ENCODE measurements at regions not wholly inside any gene's neighbourhood (a gene's known extent, or its start where the extent isn't known, plus 50 kb on each side); places are given as distances from the start of the nearest gene placed in this dataset.
A peak's percentile ranks its signal among the peaks of the same experiment; 100 is the strongest.
"Not testable (repeated sequence)": the region's sequence is repeated elsewhere in the genome, so short reads cannot be mapped to it uniquely, and the experiment has no call there.

DNA sequence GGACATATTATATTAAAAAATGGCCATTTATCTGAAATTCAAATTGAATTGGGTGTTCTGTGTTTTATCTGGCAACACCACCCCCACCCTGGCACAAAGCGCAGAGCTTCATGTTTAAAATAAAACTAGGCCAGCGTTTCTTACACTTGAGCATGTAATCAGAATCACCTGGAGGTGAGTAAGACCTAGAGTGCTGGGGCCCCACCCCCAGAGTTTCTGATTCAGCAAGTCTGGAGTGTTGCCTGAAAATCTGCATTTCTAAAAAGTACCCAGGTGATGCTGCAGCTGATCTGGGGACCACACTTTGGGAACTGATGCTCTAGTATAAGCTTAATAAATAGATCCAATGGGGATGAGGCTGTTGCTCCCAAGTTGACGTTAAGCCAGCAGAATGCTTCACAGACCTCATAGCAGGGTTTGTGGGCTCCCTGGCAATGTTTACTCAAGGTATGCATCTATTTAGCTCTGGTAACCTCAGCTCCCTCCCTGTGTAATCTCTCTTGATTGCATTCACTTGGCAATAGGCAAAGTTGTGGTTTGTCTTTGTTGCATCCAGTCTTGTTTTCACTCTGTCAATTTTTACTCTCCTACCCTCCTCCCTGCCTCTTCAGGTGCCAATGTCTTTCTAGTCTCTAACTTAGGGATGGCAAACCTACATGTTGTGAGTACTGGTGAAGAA, 99.8 kb upstream of the TEX13D start:
- no peak for DNase-seq
- in situ Hi-C loops (cut with MboI; ENCODE audit: low pct_unique_long_range_greater_than_20kb, low sequenced_read_pairs) = no loop called here

DNA sequence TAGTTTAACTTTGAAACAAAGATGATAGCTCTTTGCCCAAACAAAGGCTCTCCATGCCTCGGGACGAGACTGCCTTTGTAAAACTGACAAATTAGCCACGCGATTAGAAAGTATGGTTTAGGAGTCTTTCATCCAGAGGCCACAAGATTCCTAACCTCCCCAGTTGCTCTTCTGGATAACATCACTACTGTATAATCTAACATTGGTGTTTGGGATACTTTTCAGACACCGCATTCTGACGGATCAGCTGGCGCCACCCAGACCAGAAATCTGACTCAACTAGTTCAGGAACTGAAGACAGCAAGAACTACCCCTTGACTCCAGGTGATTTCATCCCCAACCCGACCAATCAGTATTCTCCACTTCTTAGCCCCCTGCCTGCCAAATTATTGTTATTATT, 98.1 kb upstream of the TEX13D start:
- in situ Hi-C loops (cut with MboI; ENCODE audit: low pct_unique_long_range_greater_than_20kb, low sequenced_read_pairs) = no loop called here

DNA sequence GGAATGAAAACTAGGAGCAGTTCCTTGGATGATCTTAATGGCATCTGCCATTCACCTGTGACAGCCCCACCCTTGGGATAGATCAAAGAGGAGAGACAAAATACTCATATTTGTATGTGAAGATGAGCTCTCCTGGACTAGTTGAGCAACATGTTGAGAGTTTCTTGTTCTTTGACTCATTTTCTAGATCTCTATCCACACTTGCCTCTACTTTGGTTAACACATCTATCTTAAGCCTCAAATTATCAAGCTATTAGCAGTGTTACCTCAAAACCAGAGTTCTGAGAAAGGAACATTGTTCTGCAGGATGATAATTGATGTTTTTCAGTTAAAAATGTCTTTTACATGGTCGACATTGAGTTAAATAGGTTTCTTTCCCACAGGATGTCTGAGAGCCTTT, 94.2 kb upstream of the TEX13D start:
- DNase-seq = no peak
- in situ Hi-C loops (cut with MboI; ENCODE audit: low pct_unique_long_range_greater_than_20kb, low sequenced_read_pairs) = no loop called here

More for the DNA sequence above, 98.1 kb upstream of the TEX13D start:
- no peak for DNase-seq

- in situ Hi-C loops (cut with MboI; ENCODE audit: low pct_unique_long_range_greater_than_20kb, low sequenced_read_pairs) = no loop called here
- no peak for DNase-seq
These were observed 93.1 kb upstream of the TEX13D start for GRCh38 chrX:124239324-124239723.

GRCh38 chrX:124239911-124240310, 92.5 kb upstream of the TEX13D start:
- in situ Hi-C loops (cut with MboI; ENCODE audit: low pct_unique_long_range_greater_than_20kb, low sequenced_read_pairs) = no loop called here
- no peak for DNase-seq

DNA sequence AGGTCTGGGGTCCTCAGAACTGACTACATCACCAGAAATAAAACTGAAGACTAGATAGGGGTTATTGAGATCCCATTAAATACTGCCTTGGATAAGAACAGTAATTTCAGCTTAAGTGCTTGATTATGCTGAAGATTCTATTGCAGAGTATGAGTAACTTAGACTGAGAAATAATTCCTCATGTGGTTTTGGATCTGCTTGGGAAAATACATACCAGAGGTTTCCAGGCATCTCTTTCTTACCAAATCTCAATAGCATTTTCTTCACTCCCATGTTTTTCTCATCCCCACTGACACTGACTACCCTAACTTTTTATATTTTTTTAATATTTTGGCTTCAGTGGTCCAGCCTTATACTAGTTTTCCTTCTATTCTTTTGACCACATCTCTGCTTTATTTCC, 92.0 kb upstream of the TEX13D start:
- in situ Hi-C loops (cut with MboI; ENCODE audit: low pct_unique_long_range_greater_than_20kb, low sequenced_read_pairs) = no loop called here
- no peak for DNase-seq

DNA sequence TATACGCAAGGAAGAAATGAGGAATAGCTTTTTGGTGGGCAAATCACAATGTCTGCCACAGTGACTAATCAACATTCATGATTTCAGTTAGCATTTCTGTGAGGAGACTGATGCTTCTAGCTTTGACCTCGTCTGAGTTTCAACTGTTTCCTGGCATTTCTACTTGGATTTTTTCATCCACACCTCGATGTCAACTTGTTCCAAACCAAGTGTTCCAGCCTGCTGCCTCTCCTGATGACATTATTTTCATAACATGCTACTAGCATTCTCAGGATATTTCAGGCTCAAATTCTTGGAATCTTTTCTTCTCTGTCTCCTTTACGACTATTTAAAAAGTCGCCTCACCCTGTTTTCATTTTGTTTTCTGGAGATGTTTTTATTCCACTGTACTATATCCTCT, 90.3 kb upstream of the TEX13D start:
- DNase-seq = no peak
- in situ Hi-C loops (cut with MboI; ENCODE audit: low pct_unique_long_range_greater_than_20kb, low sequenced_read_pairs) = no loop called here

DNA sequence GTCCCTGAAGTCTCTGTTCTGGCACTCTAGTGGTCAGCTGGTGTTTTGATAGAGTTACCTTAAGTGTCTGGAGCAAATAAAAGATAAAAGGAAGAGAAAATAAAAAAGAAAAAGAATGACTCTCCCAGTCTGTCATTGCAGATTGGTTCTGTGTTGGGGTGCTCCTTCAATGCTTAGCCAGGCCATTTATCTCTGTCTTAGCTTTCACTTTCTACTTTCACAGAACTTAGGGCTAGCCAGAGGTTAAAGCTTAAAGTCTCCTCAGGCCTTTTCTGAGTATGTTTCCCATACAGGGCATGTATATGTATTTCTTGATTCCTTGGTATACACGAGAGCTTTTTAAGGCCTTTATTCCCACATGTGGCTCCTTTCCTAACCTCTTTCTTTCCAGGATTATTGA, 83.1 kb upstream of the TEX13D start:
- DNase-seq = no peak
- in situ Hi-C loops (cut with MboI; ENCODE audit: low pct_unique_long_range_greater_than_20kb, low sequenced_read_pairs) = no loop called here

DNA sequence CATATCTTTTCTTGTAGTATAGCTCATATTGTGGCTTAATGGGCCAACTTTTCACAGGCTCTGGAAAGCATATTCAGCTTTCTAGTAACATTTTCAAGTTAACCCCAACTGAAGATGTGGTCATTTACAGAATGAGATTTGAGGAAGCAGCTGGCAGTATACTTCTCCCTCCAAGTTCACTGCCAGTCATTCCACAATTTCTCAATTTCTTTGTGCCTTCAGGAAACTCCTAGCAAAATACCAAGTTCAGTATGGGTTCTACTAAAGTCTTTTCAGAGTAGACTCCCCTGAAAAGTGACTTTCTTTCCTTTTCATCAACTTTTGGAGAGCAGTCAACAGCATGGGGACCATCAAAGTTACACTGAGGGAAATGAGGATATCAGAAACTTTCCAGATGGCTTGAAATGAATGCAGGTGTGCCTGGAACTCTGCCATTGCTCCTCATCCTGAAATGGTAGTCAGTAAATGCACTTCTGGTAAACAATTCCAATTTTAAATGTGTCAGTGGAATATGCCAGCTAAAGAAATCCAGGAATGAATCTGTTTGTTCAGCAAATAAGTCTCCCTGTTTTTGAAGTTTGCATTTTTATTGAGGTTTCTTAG, 81.5 kb upstream of the TEX13D start:
- peak; percentile 29 for DNase-seq
- in situ Hi-C loops (cut with MboI; ENCODE audit: low pct_unique_long_range_greater_than_20kb, low sequenced_read_pairs) = no loop called here

- in situ Hi-C loops (cut with MboI; ENCODE audit: low pct_unique_long_range_greater_than_20kb, low sequenced_read_pairs) = no loop called here
- no peak for DNase-seq
These were observed 77.8 kb upstream of the TEX13D start for GRCh38 chrX:124254611-124255010.

- in situ Hi-C loops (cut with MboI; ENCODE audit: low pct_unique_long_range_greater_than_20kb, low sequenced_read_pairs) = no loop called here
- no peak for DNase-seq
These were observed 76.2 kb upstream of the TEX13D start for GRCh38 chrX:124256216-124256615.

- in situ Hi-C loops (cut with MboI; ENCODE audit: low pct_unique_long_range_greater_than_20kb, low sequenced_read_pairs) = no loop called here
- DNase-seq = no peak
These were observed 75.7 kb upstream of the TEX13D start for GRCh38 chrX:124256629-124257380.

DNA sequence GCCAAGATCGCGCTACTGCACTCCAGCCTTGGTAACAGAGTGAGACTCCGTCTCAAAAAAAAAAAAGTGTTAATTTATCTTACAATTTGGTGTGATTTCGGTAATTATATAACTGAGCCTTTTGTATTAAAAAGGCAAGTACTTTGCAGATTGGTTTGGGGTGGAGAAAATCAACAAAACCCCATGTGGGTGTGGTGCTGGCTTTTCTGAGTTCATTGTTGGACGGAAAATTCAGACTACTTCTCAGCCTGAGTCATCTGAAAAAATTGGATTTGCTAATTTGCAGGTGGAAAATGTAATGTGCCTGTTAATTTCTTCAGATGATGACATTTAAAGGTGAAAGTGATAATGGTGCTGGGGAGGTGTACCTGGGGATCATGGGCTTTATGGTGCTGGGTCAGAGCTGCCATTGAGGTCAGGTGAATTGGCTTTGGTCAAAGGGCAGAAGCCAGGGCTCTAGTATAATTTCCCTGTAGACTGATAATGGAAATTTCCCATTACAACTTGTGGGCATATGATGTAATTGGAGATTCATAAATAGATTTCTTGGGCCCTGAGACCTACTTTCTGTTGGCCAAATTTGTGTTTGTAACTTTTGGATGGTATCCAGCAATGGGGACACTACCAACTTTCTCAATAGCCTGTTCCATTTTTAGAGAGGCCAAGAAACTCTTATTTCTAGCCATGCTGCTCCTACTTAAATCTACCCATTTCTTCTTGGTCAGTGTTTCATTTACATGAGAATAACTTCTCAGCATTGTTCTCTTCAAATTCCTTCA, 74.3 kb upstream of the TEX13D start:
- DNase-seq = no peak
- in situ Hi-C loops (cut with MboI; ENCODE audit: low pct_unique_long_range_greater_than_20kb, low sequenced_read_pairs) = no loop called here

- no peak for DNase-seq
- in situ Hi-C loops (cut with MboI; ENCODE audit: low pct_unique_long_range_greater_than_20kb, low sequenced_read_pairs) = no loop called here
These were observed 71.6 kb upstream of the TEX13D start for GRCh38 chrX:124260845-124261244.

GRCh38 chrX:124263743-124264142, 68.7 kb upstream of the TEX13D start:
- DNase-seq = peak; percentile 58
- in situ Hi-C loops (cut with MboI; ENCODE audit: low pct_unique_long_range_greater_than_20kb, low sequenced_read_pairs) = no loop called here

DNA sequence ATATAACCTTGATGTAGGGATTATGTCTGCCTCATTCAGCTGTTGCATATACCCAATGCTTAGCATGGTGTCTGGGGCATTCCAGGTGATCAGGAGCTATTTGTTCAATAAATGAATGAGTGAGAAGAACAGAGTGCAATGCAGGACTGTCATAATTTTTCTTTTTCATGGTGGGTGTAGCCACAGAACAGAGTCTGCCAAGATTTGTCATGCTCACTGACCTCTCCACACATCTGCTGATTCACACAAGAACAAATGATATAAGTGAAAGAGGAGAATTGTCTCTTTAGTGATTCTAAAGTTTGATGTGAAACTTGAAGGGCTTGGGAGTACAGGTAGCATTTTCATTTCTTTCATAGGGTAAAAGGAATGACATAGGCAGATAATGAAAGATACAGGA, 64.4 kb upstream of the TEX13D start:
- DNase-seq = no peak
- in situ Hi-C loops (cut with MboI; ENCODE audit: low pct_unique_long_range_greater_than_20kb, low sequenced_read_pairs) = no loop called here

GRCh38 chrX:124269881-124270280, 62.6 kb upstream of the TEX13D start:
- no peak for DNase-seq
- in situ Hi-C loops (cut with MboI; ENCODE audit: low pct_unique_long_range_greater_than_20kb, low sequenced_read_pairs) = no loop called here

DNA sequence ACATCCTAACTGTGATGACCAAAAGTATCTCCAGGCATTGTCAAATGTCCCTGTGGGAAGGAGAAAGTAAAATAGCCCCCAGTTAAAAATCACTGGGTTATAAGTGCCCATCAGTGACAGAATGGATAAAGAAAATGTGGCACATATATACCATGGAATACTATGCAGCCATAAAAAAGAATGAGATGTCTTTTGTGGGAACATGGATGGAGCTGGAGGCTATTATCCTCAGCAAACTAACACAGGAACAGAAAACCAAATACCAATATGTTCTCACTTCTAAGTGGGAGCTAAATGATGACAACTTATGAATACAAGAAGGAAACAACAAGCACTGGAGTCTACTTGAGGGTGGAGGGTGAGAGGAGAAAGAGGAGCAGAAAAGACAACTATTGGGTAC, 60.9 kb upstream of the TEX13D start:
- DNase-seq; in situ Hi-C loops (cut with MboI; ENCODE audit: low pct_unique_long_range_greater_than_20kb, low sequenced_read_pairs): not testable (repeated sequence)

GRCh38 chrX:124272370-124272982, 60.0 kb upstream of the TEX13D start:
- in situ Hi-C loops (cut with MboI; ENCODE audit: low pct_unique_long_range_greater_than_20kb, low sequenced_read_pairs) = no loop called here
- no peak for DNase-seq

Measured in KBM-7 (cell line).